Stimulated activated CD8-positive, alpha-beta memory T cell treated with anti-CD3 and anti-CD28 coated beads, Interleukin-4, amount 100 ng/mL, for 4 hours (primary cell): ENCODE measurements at regions not wholly inside any gene's neighbourhood (a gene's known extent, or its start where the extent isn't known, plus 50 kb on each side); places are given as distances from the start of the nearest gene placed in this dataset.
"Not testable (repeated sequence)": the region's sequence is repeated elsewhere in the genome, so short reads cannot be mapped to it uniquely, and the experiment has no call there.

Experiments used
- DNase-seq, 2 donors: peaks; one replicate each; pipeline ENCODE4 v3.0.0-alpha.2; 2020; ENCODE audit warnings: low read depth in 2 of 2, low spot score in 1 of 2

DNA sequence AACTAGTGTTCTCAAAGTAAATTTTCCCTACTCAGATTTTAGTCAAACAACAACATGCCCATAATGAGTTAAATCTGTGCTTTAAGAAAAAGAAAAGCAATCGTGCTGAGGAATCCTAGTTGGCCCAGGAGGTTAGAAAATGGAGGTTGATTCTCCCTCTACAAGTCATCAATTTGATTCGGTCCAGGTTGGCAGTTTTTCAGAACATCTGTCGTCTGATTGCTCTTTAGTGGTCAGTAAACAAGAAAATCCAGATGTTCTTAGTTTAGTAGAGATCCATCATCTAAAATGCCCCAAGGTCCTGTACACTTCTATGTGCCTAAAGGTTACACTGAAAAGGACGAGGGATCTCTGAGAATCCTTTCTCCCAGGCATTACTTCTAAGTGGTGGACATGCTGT, 659.2 kb downstream of the MTRR start:
- DNase-seq: no peak

GRCh38 chr5:8538821-8539220, 669.9 kb downstream of the MTRR start:
- no peak for DNase-seq

DNA sequence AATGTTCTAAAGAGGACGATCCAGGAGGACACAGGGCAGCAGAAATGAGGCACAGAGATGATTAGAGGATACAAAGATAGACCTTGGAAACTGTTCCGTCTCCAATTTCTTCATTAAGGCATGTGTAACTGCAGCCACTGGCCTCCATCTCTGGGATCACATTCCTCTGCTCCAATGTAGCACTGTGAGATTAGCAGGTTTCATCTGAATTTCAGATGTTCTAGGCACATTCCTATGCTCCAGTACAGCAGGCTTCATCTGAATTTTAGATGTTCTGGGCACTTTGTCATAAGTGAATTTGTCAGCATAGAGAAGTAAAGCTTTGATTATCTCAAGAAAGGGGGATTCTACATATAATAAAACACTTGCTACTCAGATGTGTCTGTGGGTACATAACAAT, 671.4 kb downstream of the MTRR start:
- DNase-seq: no peak

- no peak for DNase-seq
Observed at GRCh38 chr5:8550921-8551320, 682.0 kb downstream of the MTRR start.

- no peak for DNase-seq
Observed at GRCh38 chr5:8553364-8553763, 684.4 kb downstream of the MTRR start.

DNA sequence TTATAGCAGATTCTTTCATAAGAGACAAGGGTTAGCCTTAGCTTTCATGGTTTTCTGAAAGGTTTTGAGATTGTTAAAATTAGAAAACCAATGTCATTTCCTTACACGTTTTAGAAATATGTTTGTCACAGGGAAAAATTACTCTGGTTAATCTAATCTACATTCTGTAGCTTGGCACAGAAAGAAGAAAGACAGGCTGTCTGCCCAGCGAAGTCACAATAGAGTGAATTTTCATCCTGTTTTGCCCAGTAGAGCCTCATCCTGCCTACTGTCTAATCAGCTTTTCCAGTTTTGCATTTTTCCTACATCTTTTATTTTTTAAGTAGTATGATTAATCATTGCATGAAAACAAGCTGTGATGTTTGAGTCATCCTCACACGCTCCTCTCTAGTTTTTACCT, 688.8 kb downstream of the MTRR start:
- no peak for DNase-seq

DNA sequence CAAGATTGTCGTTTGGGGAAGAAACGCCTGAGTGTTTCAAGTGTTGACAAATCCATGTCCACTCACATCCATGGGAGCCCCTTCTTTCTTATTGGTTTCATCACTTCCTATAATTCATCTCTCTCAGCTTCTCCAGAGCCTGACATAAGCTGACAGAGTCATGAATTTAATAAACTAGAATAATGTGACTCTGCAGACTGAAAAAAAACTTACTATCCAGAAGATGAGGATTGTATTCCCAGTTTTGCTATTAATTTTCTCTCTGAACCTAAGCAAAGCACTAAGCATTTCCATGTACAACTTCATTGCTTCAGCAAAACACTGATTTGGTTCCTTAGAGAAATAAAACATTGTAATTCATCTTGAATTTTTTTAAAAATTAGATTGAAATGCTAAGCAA, 691.8 kb downstream of the MTRR start:
- no peak for DNase-seq

DNA sequence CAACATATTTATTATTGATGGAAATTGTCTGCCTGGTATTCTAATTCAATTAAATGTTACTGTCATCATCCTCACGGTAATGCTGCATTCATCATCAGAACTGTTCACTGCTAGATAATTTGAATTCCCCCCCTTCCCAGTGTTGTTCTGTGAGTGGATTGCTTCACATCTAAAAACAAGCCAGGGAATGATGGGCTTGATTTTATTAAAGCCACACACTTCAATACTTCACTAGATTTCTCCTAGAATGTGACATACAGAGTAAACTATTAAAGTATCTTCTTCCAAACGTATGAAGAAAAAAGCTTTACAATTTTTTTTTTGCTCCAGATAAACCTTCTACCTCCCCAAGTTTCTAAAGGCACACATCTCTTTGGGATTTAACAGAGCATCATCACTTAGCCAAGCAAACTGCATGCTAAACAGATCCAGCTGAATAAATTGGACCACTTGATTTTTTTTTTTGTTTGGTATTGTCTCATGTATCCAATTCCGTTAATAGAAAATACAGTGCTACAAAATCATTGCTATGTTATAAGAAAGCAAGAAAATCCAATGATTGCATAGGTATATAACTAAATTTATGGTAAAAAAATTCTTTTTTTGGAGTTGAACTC, 692.4 kb downstream of the MTRR start:
- no peak for DNase-seq

- no peak for DNase-seq
Observed at GRCh38 chr5:8561854-8562253, 692.9 kb downstream of the MTRR start.

- DNase-seq: not testable (repeated sequence)
Observed at GRCh38 chr5:8563540-8563939, 694.6 kb downstream of the MTRR start.

DNA sequence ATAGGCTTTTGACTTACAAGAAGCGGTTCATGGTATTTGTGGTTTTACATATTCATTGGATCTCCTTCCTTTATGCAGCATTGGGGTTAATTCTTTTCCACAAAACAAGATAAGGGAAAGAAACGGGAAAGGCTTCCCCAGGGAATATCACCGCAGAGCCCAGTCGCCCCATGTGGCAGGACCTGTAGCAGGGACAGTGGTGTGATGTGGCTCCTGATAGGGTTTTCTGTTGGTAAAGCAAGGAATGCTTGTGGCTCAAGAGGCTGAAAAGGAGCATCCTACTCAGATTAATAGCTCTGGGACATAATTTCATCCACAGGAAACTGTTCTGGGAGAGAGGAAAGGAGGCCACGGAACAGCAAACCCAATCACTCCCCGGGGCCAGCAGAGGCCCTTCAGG, 699.9 kb downstream of the MTRR start:
- no peak for DNase-seq

GRCh38 chr5:8570528-8570927, 701.6 kb downstream of the MTRR start:
- no peak for DNase-seq

- DNase-seq: no peak
Observed at GRCh38 chr5:8576178-8576577, 707.2 kb downstream of the MTRR start.

DNA sequence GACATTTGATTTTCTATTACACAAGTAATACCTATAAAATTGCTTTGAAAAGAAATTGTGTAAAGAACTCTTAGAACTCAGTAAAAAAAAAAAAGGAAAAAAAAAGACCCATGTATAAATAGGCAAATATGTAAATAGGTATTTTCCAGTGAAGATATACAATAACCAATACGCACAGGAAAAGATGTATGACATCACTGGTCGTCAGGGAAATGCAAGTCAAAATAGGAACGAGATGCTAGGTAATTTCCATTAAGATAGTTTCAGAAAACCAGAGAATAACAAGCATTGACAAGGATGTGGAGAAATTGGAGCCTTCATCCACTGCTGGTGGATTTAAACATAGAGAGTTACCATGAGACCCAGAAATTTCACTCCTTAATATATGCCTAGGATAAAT, 708.8 kb downstream of the MTRR start:
- no peak for DNase-seq

DNA sequence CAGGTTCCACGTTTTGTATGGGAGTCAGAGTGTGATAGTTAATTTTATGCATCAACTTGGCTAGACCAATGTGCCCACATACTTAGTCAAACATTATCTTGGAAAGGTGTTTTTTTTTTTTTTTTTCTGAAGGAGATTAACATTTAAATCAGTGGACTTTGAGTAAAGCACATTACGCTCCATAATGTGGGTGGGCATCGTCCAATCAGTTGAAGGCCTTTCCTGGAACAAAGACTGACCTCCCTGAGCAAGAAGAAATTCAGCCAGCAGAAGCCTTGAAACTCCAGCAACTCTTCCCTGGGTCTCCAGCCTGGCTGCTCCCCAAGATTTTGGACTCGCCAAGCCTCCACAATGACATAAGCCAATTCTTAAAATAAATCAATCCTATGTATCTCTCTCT, 711.4 kb downstream of the MTRR start:
- no peak for DNase-seq

GRCh38 chr5:8581047-8581446, 712.1 kb downstream of the MTRR start:
- DNase-seq: no peak

DNA sequence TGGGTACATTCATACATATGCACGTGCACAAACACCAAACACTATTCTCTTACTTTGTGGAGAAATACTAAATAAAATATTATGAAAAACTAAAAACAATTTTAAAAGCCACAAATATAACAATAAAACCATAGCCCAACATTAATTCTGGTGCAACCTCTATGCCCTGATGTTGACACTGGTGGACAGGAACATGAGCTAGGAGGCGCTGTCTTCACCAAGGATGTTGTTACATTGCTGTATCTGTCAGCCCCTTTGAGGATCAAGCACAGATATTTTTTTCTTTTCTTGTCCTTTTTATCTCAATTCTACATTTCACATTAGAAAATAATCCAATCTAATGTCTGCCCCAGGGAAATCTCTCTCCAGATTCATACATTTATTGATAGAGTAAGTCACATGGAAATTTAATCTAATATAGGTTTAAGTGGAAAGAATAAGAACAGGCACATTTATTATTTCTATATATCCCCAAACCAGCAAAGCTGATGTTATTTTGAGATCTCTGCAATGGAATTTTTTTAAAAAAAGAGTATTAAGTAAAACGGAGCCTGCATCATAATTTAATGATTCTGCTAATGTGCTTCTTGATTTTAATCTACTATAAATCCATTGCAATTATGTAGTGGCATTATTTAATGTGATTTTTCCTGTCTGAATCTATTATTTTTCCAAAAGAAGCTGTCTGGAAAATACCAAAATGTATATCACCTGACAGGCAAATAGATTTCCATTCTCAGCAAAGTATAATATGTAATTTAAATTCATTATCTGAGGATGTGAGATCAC, 716.5 kb downstream of the MTRR start:
- no peak for DNase-seq

DNA sequence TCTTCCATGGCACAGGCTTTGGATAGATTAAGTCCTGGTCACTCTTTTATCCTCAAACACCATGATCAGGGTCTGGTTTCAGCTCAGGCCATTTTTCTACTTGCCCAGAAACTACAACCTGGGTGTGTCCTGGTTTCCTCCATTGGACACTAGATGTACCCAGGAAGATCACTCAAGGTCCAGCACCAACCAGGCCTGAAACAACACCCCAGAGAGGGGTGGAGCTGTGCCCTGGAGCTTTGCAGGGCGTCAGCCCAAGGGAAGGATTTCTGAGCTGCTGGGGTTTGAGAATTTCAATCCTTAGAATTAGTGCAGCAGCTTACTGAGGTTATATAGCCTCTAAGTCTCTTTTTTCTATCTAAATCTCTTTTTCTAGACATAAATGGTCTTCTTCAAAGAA, 722.0 kb downstream of the MTRR start:
- DNase-seq: no peak

GRCh38 chr5:8598356-8598755, 729.4 kb downstream of the MTRR start:
- no peak for DNase-seq

DNA sequence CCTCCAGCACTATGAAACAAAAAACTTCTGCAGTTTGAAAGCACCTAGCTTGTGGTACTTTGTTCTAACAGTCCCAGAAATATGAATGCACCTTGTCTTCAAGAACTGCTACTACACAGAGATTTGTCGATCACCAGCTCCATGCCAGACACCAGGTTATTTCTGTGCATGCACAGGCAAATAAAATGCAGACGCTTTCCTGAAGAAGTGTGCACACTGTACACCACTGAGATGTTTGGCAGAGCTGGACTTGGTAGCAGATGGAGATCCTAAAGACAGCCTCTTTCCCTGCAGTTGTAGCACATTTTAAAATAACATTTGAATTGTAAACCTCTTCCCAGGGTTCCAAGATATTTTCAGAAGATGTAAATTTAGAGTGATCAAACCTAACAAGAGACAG, 730.0 kb downstream of the MTRR start:
- DNase-seq: no peak

DNA sequence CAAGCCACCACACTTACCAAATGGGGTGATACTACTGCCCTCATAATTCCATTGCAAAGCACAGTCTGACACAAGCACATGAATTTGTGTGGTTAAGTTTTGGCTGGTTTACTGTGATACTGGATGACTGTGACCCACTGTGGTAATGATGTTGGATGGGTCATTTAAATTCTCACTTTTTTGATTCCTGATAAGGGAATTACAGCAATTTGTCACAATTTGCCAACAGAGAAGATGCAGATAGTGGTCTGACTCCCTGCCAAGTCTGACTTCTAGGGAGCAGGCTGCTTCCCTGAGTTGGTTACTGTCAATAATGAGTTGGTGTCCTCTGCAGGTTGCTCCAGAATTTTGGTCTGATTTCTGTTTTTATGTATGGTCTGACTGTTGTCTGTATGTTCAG, 731.9 kb downstream of the MTRR start:
- no peak for DNase-seq

DNA sequence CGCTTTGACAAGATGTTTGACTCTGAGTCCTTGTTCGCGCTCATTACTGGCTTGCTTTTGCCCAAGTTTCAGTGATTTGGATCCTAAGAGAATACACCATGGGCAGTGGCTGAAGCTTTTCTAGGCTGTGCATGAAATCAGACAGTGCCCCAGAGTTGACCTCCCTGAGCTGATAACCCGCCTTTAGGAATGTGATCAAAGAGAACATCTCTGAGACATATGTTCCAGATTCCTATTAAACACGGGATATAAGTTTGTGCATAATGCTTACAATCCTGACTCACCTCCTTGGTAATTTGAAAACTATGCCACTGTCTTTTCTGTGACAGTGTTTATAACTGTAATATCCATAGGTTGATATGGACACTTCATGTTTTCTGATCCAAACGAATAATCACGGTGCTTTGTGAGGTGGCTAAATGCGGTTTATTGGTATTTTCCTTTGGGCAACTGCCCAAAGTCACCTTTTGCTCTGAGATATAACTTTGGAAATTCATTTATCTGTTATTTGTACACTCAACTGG, 732.9 kb downstream of the MTRR start:
- DNase-seq: no peak

GRCh38 chr5:8606231-8606630, 737.3 kb downstream of the MTRR start:
- no peak for DNase-seq
